OCI-LY1 (cell line): ENCODE measurements at regions not wholly inside any gene's neighbourhood (a gene's known extent, or its start where the extent isn't known, plus 50 kb on each side); places are given as distances from the start of the nearest gene placed in this dataset.
"Not testable (repeated sequence)": the region's sequence is repeated elsewhere in the genome, so short reads cannot be mapped to it uniquely, and the experiment has no call there.

ENCODE experiments used
- H2AFZ ChIP-seq: fragments of 200-600 bp; sonication (generic), shearing (Covaris generic); 2 replicates; pipeline ENCODE4 v1.6.0; 2014; ENCODE audit warnings: antibody characterized with exemption, mild to moderate bottlenecking, low read length
- H3F3A ChIP-seq: fragments of 200-600 bp; sonication (generic), shearing (Covaris generic); 2 replicates; pipeline ENCODE4 v1.6.0; 2014; ENCODE audit warnings: mild to moderate bottlenecking, antibody characterized with exemption, low read length, moderate library complexity; ENCODE audit not compliant: insufficient read depth
- H3K27ac ChIP-seq: fragments of 200-600 bp; sonication (generic); 2 replicates; pipeline ENCODE4 v1.5.1; 2014; ENCODE audit warnings: low read length, mixed run types, mild to moderate bottlenecking, low read depth; ENCODE audit not compliant: poor library complexity, severe bottlenecking
- H3K27me3 ChIP-seq: fragments of 200-600 bp; sonication (generic); 2 replicates; pipeline ENCODE4 v1.6.0; 2014; ENCODE audit warnings: antibody characterized with exemption, mild to moderate bottlenecking, low read length, moderate library complexity; ENCODE audit not compliant: insufficient read depth
- H3K36me3 ChIP-seq: fragments of 200-600 bp; sonication (generic); 2 replicates; pipeline ENCODE4 v1.6.1; 2014; ENCODE audit warnings: mild to moderate bottlenecking, antibody characterized with exemption, low read length, moderate library complexity, mixed read lengths; ENCODE audit not compliant: insufficient read depth
- H3K4me1 ChIP-seq: fragments of 200-600 bp; sonication (generic); 2 replicates; pipeline ENCODE4 v1.5.1; 2014; ENCODE audit warnings: mild to moderate bottlenecking, low read length, moderate library complexity; ENCODE audit not compliant: insufficient read depth, severe bottlenecking
- H3K4me2 ChIP-seq: fragments of 200-600 bp; sonication (generic), shearing (Covaris generic); 2 replicates; pipeline ENCODE4 v1.6.1; 2014; ENCODE audit warnings: low read length
- H3K4me3 ChIP-seq: fragments of 200-600 bp; sonication (generic); 2 replicates; pipeline ENCODE4 v1.5.1; 2014; ENCODE audit warnings: low read length, low read depth, mild to moderate bottlenecking, mixed read lengths; ENCODE audit not compliant: poor library complexity, severe bottlenecking
- H3K79me2 ChIP-seq: fragments of 200-600 bp; shearing (Covaris generic); 2 replicates; pipeline ENCODE4 v1.6.1; 2016; ENCODE audit warnings: mixed run types, low read length, mixed read lengths; ENCODE audit not compliant: insufficient read depth
- H3K9ac ChIP-seq: fragments of 200-600 bp; sonication (generic), shearing (Covaris generic); 2 replicates; pipeline ENCODE4 v1.6.1; 2014; ENCODE audit warnings: mild to moderate bottlenecking, low read length, mixed read lengths
- H3K9me2 ChIP-seq: fragments of 200-600 bp; sonication (generic), shearing (Covaris generic); 2 replicates; pipeline ENCODE4 v1.6.1; 2014; ENCODE audit warnings: low read depth, mild to moderate bottlenecking, low read length, mixed read lengths
- H3K9me3 ChIP-seq: fragments of 200-600 bp; shearing (Covaris generic); 2 replicates; pipeline ENCODE4 v1.6.1; 2014; ENCODE audit warnings: low read length, mixed read lengths
- H4K20me1 ChIP-seq: fragments of 200-600 bp; sonication (generic), shearing (Covaris generic); 2 replicates; pipeline ENCODE4 v1.6.0; 2016; ENCODE audit warnings: mild to moderate bottlenecking, low read length; ENCODE audit not compliant: insufficient read depth
- CTCF ChIP-seq: fragments of 200-600 bp; sonication (generic), shearing (Covaris generic); IDR thresholded peaks from 2 replicates; pipeline ENCODE4 v1.5.1; 2017; ENCODE audit warnings: mild to moderate bottlenecking, antibody characterized with exemption, low read length, moderate library complexity, mixed read lengths
- EZH2 ChIP-seq: fragments of 200-600 bp; sonication (generic), shearing (Covaris generic); IDR thresholded peaks from 2 replicates; pipeline ENCODE4 v1.8.0; 2017; ENCODE audit warnings: borderline replicate concordance, mixed run types, mild to moderate bottlenecking, antibody characterized with exemption, low read length, moderate library complexity, mixed read lengths

- no peaks in the 10 kb centered on the region for H3K36me3 ChIP-seq
- H4K20me1 ChIP-seq, result no peaks in the 10 kb centered on the region
- no peaks in the 10 kb centered on the region for H3K9me3 ChIP-seq
- H3F3A ChIP-seq, result no peaks in the 10 kb centered on the region
- no peak overlapping the region for H3K4me3 ChIP-seq
- H3K4me2 ChIP-seq, result no peak overlapping the region
- H3K9me2 ChIP-seq, result no peaks in the 10 kb centered on the region
- H3K27ac ChIP-seq, result no peak overlapping the region
- no peaks in the 10 kb centered on the region for H3K4me1 ChIP-seq
- H3K79me2 ChIP-seq, result no peaks in the 10 kb centered on the region
- TF ChIP-seq EZH2 (no peak), CTCF (no peak)
- H3K27me3 ChIP-seq, result no peaks in the 10 kb centered on the region
- no peak overlapping the region for H2AFZ ChIP-seq
- no peak overlapping the region for H3K9ac ChIP-seq
Measured at GRCh38 chr4:12471193-12471592, 1012.9 kb downstream of the RAB28 start.

GRCh38 chr4:12461576-12461975 lies 1022.6 kb downstream of the RAB28 start:
- not testable (repeated sequence) for H3K4me2 ChIP-seq, H3K27ac ChIP-seq, H3K9me3 ChIP-seq, H3K9me2 ChIP-seq, H4K20me1 ChIP-seq, H3F3A ChIP-seq, H3K4me3 ChIP-seq, H2AFZ ChIP-seq, H3K36me3 ChIP-seq, H3K27me3 ChIP-seq, H3K9ac ChIP-seq, H3K4me1 ChIP-seq, H3K79me2 ChIP-seq

- Histone ChIP-seq H4K20me1 (no peaks in the 10 kb centered on the region), H3K79me2 (no peaks in the 10 kb centered on the region), H3F3A (no peaks in the 10 kb centered on the region), H3K4me1 (no peaks in the 10 kb centered on the region), H3K27ac (no peak overlapping the region), H3K9ac (no peak overlapping the region), H3K9me2 (no peaks in the 10 kb centered on the region), H2AFZ (no peak overlapping the region), H3K4me3 (no peak overlapping the region), H3K9me3 (no peaks in the 10 kb centered on the region), H3K27me3 (no peaks in the 10 kb centered on the region), H3K4me2 (no peak overlapping the region), H3K36me3 (no peaks in the 10 kb centered on the region)
- TF ChIP-seq EZH2 (no peak), CTCF (no peak)
Measured at GRCh38 chr4:12459126-12459525, 1025.0 kb downstream of the RAB28 start.

- Histone ChIP-seq H2AFZ (no peak overlapping the region), H3K36me3 (no peaks in the 10 kb centered on the region), H3K79me2 (no peaks in the 10 kb centered on the region), H3F3A (no peaks in the 10 kb centered on the region), H3K4me2 (no peak overlapping the region), H3K9me2 (no peaks in the 10 kb centered on the region), H4K20me1 (no peaks in the 10 kb centered on the region), H3K4me3 (no peak overlapping the region), H3K9me3 (no peaks in the 10 kb centered on the region), H3K9ac (no peak overlapping the region), H3K27me3 (no peaks in the 10 kb centered on the region), H3K4me1 (no peaks in the 10 kb centered on the region), H3K27ac (no peak overlapping the region)
- no peak for TF ChIP-seq EZH2
- TF ChIP-seq CTCF, result no peak
Measured at GRCh38 chr4:12458621-12459020, 1025.5 kb downstream of the RAB28 start.
